ENCODE measurements at regions not wholly inside any gene's neighbourhood (a gene's known extent, or its start where the extent isn't known, plus 50 kb on each side); places are given as distances from the start of the nearest gene placed in this dataset.

DNA sequence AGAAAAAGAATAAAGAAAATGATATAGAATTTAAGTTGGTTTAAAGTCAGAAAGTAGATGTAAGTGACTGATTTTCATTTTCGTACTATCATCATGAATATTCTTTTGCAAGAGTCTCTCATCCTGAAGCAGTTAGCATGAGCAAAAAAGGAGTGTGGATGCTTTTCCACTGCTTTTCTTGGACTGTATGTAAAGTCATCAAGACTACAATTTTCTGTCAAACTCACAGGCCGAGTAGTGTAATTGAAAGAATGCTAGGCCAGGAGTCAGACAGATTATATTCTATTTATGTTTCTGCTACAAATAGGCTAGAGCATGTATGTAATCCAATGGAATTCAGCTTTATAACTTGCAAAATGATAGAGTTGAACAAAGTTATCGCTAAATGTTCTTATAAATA, 197.1 kb upstream of the SPOCK3 start:
- H3K27me3 ChIP-seq (replicated peaks; ENCODE audit: control insufficient read depth, insufficient read depth, low read length) = no peaks in the 10 kb centered on the region
- TF ChIP-seq, protein P1, sequence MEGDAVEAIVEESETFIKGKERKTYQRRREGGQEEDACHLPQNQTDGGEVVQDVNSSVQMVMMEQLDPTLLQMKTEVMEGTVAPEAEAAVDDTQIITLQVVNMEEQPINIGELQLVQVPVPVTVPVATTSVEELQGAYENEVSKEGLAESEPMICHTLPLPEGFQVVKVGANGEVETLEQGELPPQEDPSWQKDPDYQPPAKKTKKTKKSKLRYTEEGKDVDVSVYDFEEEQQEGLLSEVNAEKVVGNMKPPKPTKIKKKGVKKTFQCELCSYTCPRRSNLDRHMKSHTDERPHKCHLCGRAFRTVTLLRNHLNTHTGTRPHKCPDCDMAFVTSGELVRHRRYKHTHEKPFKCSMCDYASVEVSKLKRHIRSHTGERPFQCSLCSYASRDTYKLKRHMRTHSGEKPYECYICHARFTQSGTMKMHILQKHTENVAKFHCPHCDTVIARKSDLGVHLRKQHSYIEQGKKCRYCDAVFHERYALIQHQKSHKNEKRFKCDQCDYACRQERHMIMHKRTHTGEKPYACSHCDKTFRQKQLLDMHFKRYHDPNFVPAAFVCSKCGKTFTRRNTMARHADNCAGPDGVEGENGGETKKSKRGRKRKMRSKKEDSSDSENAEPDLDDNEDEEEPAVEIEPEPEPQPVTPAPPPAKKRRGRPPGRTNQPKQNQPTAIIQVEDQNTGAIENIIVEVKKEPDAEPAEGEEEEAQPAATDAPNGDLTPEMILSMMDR (IDR thresholded peaks at IDR 0.05; ENCODE audit: insufficient read depth, low read length, poor library complexity, severe bottlenecking) = no peak
- H3K4me3 ChIP-seq (replicated peaks; ENCODE audit: low read depth, low read length) = no peak overlapping the region
- no peaks in the 10 kb centered on the region for H3K36me3 ChIP-seq (ENCODE audit: control insufficient read depth, insufficient read depth, low read length)
- no peak for DNase-seq (ENCODE audit: extremely low read depth, insufficient read length)

- TF ChIP-seq, protein P1 (IDR thresholded peaks at IDR 0.05; ENCODE audit: insufficient read depth, low read length, poor library complexity, severe bottlenecking) = no peak
- Histone ChIP-seq H3K4me3 (replicated peaks; ENCODE audit: low read depth, low read length) (no peak overlapping the region), H3K36me3 (ENCODE audit: control insufficient read depth, insufficient read depth, low read length) (no peaks in the 10 kb centered on the region), H3K27me3 (replicated peaks; ENCODE audit: control insufficient read depth, insufficient read depth, low read length) (no peaks in the 10 kb centered on the region)
- DNase-seq (ENCODE audit: extremely low read depth, insufficient read length) = no peak
Observed at GRCh38 chr4:167435786-167436185, 201.5 kb upstream of the SPOCK3 start.

DNA sequence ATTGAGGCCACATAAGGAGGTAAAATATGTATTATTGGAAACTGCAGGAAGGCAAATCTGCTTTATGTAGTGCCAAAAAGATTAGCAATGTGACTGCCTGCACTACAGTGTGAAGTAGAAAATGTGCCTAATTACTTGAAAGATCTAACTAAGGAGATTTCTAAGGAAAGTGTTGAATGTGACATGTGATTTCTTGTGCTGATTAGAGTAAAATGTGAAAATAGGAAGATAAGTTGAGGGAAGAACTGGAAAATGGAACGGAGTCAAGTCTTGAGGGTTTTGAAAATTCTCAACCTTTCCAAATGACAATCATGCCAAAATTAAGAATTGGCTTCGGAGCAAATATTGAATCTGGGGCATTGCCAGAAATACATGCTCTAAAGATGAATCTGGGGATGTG, 209.5 kb upstream of the SPOCK3 start:
- TF ChIP-seq, protein P1 (IDR thresholded peaks at IDR 0.05; ENCODE audit: insufficient read depth, low read length, poor library complexity, severe bottlenecking) = no peak
- Histone ChIP-seq H3K27me3 (replicated peaks; ENCODE audit: control insufficient read depth, insufficient read depth, low read length) (no peaks in the 10 kb centered on the region), H3K4me3 (replicated peaks; ENCODE audit: low read depth, low read length) (no peak overlapping the region), H3K36me3 (ENCODE audit: control insufficient read depth, insufficient read depth, low read length) (no peaks in the 10 kb centered on the region)
- DNase-seq (ENCODE audit: extremely low read depth, insufficient read length) = no peak

GRCh38 chr4:167452922-167453430, 218.7 kb upstream of the SPOCK3 start:
- TF ChIP-seq, protein P1 (IDR thresholded peaks at IDR 0.05; ENCODE audit: insufficient read depth, low read length, poor library complexity, severe bottlenecking) = no peak
- DNase-seq (ENCODE audit: extremely low read depth, insufficient read length) = no peak
- no peaks in the 10 kb centered on the region for H3K36me3 ChIP-seq (ENCODE audit: control insufficient read depth, insufficient read depth, low read length)
- no peak overlapping the region for H3K4me3 ChIP-seq (replicated peaks; ENCODE audit: low read depth, low read length)
- H3K27me3 ChIP-seq (replicated peaks; ENCODE audit: control insufficient read depth, insufficient read depth, low read length) = no peaks in the 10 kb centered on the region

- TF ChIP-seq, protein P1 (IDR thresholded peaks at IDR 0.05; ENCODE audit: insufficient read depth, low read length, poor library complexity, severe bottlenecking) = no peak
- Histone ChIP-seq H3K27me3 (replicated peaks; ENCODE audit: control insufficient read depth, insufficient read depth, low read length) (no peaks in the 10 kb centered on the region), H3K36me3 (ENCODE audit: control insufficient read depth, insufficient read depth, low read length) (no peaks in the 10 kb centered on the region), H3K4me3 (replicated peaks; ENCODE audit: low read depth, low read length) (no peak overlapping the region)
- DNase-seq (ENCODE audit: extremely low read depth, insufficient read length) = no peak
Observed at GRCh38 chr4:167456619-167457018, 222.3 kb upstream of the SPOCK3 start.

DNA sequence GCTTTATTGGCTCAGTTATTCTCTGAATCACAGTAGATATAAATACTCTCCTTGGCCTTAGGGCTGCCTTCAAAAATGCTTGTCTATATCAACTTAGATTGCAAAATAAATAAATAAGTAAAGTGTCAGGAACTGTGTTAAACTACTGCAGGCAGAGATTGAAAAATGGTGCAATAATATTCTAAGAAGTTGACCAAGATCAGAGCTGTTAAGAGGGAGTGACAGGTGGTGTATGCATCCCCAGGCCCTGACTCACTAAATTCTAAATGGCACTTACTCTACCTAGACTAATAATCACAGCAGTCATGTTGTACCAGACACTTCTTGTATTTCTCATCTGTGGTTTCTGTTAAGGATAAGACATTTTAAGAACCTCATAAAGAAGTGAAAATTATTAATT, 235.1 kb upstream of the SPOCK3 start:
- Histone ChIP-seq H3K4me3 (replicated peaks; ENCODE audit: low read depth, low read length) (no peak overlapping the region), H3K36me3 (ENCODE audit: control insufficient read depth, insufficient read depth, low read length) (no peaks in the 10 kb centered on the region), H3K27me3 (replicated peaks; ENCODE audit: control insufficient read depth, insufficient read depth, low read length) (no peaks in the 10 kb centered on the region)
- no peak for DNase-seq (ENCODE audit: extremely low read depth, insufficient read length)
- TF ChIP-seq, protein P1 (IDR thresholded peaks at IDR 0.05; ENCODE audit: insufficient read depth, low read length, poor library complexity, severe bottlenecking) = no peak

Data from GM06990 (cell line).